Endothelial cell of umbilical vein (primary cell): ENCODE measurements at regions not wholly inside any gene's neighbourhood (a gene's known extent, or its start where the extent isn't known, plus 50 kb on each side); places are given as distances from the start of the nearest gene placed in this dataset.

Experiments used
- CTCF ChIP-seq, 2 donors: IDR thresholded peaks; 1 replicate in 1 of 2; 2 replicates in 1 of 2; pipeline ENCODE4 v1.5.1; 2011; ENCODE audit warnings: low read length in 2 of 2, mild to moderate bottlenecking in 2 of 2, moderate library complexity in 2 of 2, control low read depth in 1 of 2, inconsistent platforms in 1 of 2, low read depth in 1 of 2; ENCODE audit not compliant: insufficient read depth in 1 of 2; ENCODE audit errors: extremely low read depth in 1 of 2
- EZH2 ChIP-seq: IDR thresholded peaks from 2 replicates; pipeline ENCODE4 v1.6.1; 2012; ENCODE audit warnings: borderline replicate concordance, low read depth, mild to moderate bottlenecking, moderate library complexity, low read length, inconsistent platforms; ENCODE audit not compliant: severe bottlenecking
- FOS ChIP-seq: IDR thresholded peaks from 2 replicates; pipeline ENCODE4 v1.6.1; 2011; ENCODE audit warnings: mild to moderate bottlenecking, low read length, moderate library complexity, borderline replicate concordance; ENCODE audit not compliant: insufficient read depth
- GATA2 ChIP-seq: IDR thresholded peaks from 2 replicates; pipeline ENCODE4 v1.7.0; 2011; ENCODE audit warnings: low read depth, mild to moderate bottlenecking, moderate library complexity, mixed read lengths, low read length; ENCODE audit not compliant: insufficient read length, insufficient read depth
- JUN ChIP-seq: IDR thresholded peaks from 2 replicates; pipeline ENCODE4 v1.6.1; 2011; ENCODE audit warnings: borderline replicate concordance, low read depth; ENCODE audit not compliant: insufficient read length, insufficient read depth
- MAX ChIP-seq: IDR thresholded peaks from 2 replicates; pipeline ENCODE4 v1.6.1; 2011; ENCODE audit not compliant: insufficient read depth, insufficient read length
- MYC ChIP-seq: IDR thresholded peaks from one replicate; pipeline ENCODE4 v1.6.1; 2011; ENCODE audit warnings: mild to moderate bottlenecking, low read depth, low read length
- POLR2A ChIP-seq: IDR thresholded peaks from 2 replicates; pipeline ENCODE4 v1.6.1; 2012; ENCODE audit warnings: low read depth, mild to moderate bottlenecking, control low read depth, low read length
- POLR2AphosphoS5 ChIP-seq: IDR thresholded peaks from 2 replicates; pipeline ENCODE4 v1.6.1; 2012; ENCODE audit warnings: low read depth, mild to moderate bottlenecking, control low read depth, low read length, moderate library complexity; ENCODE audit not compliant: insufficient read depth

- TF ChIP-seq MAX (no peak), JUN (no peak), POLR2A (no peak), CTCF (IDR thresholded peaks at IDR 0.05; ENCODE audit: extremely low read depth in 1 of 2, insufficient read depth in 1 of 2, low read depth in 1 of 2, low read length in 2 of 2) (peak; percentile 47 to 52), POLR2AphosphoS5 (no peak), MYC (no peak), EZH2 (no peak), GATA2 (no peak), FOS (no peak)
These were observed 64.9 kb downstream of the C6orf58 start for GRCh38 chr6:127641905-127642304.
